ENCODE measurements at regions not wholly inside any gene's neighbourhood (a gene's known extent, or its start where the extent isn't known, plus 50 kb on each side); places are given as distances from the start of the nearest gene placed in this dataset.
"Not testable (repeated sequence)": the region's sequence is repeated elsewhere in the genome, so short reads cannot be mapped to it uniquely, and the experiment has no call there.

DNA sequence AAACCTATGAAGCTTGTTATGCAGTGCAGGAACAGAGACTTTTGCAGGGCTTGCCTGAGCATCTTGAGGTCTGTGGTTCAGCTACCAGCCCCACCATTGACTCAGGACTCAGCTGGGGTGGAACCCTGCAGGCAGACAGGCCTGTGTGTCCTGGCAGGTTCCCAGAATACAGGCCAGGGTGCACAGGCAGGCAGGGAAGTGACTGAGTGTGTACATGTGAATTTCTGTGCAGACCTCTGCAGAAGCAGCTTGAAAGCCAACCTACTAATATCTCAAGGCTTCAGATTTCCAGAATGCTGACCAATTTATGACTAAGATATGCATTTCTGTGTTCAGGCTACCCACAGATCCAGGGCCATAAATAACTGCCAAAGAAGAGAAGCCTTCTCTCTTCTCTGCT lies 254.4 kb downstream of the DLEU7 start:
- no peak for DNase-seq

DNA sequence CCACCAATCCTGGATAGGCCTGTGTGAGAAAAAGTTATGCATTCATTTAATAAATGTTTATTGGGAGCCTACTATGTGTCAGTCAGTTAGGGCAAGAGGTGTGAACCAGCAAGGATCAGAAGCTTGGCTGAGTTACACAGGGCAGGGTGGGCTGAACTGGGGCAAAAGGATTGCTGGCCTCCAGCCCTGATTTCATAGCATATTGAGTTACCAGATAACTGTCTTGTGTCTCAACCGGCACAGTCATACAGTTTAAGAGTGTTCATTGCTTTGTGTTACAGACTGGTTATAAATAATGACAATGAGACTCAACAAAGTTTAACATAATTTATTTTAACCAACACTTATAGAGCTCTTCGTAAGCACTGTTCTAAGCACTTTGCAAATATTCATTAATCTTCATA lies 253.8 kb downstream of the DLEU7 start:
- no peak for DNase-seq

DNA sequence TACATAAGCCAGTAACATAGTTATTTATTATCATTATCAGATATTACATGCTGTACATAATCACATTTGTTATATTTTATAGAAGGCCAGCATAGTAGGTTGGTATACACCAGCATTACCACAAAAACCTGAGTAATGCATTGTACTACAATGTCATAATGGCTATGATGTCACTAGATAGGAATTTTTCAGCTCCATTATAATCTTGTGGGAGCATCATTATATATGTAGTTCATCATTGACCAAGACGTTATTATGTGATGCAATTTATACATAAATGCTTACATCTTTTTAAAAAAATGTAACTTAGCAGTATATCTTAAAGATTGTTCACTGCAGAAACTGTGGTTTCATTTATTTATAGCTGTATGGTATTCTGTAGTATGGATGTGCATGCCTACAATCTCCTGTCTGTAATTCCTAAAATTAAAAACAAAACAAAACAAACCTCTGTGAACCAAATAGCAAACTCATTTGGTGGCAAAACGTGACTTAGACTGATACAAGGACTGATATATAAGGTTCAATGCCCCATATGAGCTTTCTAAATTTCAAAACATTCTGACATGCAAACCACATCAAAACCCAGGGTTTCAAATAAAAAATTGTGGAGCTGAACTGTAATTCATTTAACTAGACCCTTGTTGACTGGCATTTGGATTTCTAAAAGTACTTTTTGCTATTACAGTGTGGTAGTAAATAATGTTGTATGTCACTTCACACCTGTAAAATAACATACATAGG lies 250.9 kb downstream of the DLEU7 start:
- no peak for DNase-seq

DNA sequence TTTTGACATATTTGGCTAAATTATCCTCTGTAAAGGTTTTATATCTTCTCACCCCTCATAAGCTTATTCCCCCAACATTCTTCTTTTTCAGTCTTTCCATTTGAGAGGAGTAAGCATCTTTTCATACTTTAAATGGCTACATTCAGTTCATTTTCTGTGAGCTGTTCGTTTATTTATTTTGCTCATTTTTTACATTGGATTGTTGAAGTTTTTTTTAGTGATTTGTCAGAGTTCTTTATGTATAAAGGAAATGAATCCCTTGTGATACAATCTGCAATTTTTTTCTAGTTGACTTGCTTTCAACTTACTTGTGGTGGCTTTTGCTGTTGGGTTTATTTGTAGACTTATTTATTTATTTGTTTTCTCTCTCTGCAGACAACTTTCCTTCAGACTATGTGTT lies 250.3 kb downstream of the DLEU7 start:
- no peak for DNase-seq

DNA sequence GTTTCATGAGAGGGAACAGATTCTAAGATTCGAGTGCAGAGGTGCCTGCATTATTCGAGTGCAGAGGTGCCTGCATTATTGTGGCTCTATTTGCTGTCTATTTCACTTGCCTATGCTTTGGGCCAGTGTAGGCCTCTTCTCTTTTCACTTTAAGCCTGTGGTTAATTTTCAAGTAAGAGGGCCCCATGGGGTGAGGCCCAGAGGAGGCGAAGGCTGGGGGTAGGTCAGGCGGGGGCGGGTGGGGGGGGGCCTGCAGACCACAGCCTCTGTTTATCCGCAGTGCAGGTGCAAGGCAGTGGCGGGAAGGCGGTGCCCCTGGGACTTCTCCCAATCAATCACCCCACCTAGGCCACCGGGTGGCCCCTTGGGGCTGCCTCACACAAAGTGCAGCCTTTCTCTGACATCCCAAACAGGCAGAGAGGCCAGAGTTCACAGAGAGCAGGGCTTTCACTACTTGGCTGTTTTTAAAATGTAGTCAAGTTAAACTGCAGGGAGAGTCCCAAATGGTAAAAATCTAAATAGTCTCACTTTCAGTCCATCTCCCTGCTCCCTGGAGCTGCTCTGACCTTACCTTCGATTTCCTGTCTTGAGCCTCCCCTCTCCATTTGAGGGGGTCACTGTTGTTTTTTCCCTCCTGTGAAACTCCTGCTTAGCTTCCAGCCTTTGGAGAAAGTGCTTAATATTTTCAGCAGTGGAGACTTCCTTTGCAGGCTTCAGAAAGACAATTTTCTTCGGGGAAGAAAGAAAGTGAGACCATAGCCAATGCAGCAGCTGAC lies 249.0 kb downstream of the DLEU7 start:
- DNase-seq, result no peak

DNA sequence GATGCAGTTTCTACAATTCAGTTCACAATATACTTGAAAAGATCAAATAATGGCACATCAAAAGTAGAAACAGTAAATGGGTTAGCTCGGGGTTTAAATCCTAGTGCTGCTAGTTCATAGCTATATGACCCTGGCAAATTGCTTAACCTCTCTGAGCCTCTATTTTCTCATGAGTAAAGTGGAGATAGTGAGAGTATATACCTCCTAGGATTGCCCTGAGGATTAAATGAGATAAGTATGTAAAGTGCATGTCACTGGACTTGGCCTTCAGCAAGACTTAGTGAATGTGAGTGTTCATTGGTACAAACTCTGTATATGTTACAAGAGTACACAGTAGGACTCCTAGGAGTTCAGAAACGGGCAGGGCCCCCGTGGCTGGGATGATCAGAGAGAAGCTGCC lies 248.3 kb downstream of the DLEU7 start:
- DNase-seq, result no peak

DNA sequence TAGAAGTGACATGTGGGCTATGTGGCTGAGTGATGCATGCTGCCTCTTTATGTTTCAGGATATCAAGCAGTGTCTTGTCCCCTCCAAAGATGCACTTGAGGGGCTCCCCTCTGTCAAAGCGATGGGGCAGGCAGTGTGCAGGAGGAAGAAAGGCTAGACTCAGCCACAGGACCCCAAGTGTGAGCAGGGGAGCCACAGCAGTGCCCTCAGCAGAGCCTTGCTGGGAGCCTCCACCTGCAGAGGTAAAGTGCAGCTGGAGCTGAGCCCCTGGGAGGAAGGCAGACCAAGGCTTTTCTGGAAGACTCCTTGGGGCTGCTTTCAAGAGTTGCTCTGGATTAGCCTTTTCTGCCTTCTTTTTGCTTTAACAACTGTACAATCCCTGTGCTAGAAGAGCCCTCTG lies 247.3 kb downstream of the DLEU7 start:
- DNase-seq, result no peak

DNA sequence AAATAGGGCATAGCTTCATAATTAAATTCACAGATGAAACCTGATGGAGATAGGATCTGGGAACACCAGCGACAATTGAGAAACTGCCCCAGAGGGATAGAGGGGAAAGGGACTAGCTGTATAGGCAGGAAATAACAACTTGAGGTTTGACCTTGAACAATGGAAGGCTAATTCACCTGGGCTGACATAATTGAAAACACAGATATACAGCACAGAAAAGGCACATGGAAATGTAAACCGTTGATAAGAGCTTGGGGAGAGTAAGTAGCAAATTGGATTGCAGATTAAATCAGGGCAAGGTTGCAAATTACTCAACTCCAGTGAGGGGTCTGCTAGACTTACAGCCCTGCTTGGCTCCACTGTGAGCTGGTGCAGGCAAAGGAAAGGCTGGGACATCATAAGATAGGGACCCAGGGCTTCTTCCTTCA lies 246.7 kb downstream of the DLEU7 start:
- DNase-seq, result no peak

DNA sequence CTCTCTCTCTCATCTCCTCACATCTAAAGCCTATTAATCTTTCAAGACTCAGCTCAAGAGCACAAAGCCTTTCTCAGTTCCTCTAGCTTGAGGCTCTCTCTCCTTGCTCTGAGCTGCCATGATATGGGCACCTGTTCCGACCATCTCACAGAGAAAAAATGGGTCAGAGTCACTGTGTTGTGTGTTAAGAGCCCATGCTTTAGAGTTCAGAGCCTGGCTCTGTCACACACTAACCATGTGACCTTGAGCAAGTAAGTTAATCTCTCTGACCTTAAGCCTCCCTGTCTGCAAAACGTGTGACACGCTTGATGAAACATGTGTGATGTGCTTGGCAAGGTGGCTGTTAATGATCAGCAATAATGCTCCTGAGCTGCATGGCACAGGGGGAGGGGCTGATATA lies 245.2 kb downstream of the DLEU7 start:
- DNase-seq, result no peak

DNA sequence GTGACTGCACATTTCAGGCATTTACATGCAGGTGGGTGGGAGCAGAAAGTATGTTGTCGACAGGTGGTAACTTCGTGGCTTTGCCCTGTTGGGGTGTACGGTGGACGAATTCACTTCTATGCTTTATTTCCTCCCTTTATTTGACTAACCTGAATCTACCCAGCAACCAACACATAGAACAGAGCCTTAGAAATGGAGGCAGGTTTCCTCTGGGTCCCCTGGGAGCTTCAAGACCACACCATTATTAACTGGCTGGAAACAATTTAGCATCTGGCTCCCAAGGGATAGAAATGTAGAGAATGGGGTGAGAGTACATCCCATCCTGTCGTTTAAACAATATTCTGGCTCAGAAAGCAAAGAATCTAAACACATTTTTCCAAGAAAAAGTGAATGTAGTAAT lies 244.4 kb downstream of the DLEU7 start:
- DNase-seq, result no peak

DNA sequence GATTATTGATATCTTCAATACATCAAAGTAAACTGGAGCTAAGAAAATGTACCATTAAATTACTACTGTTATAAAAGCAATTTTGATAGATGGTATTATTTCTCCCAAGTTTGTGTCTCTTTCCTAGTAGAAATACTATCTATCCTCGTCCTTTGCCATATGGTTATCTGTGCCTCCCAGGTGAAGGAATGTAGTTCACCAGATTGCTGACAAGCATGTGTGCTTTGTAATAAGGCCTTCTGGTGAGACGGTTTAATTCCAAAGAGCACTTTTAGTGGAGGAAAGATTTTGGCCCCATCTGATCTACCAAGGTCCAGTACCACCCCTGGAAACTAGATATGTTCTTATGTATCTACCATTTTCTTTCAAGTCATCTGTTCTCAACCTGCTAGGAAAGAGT lies 243.6 kb downstream of the DLEU7 start:
- DNase-seq, result no peak

DNA sequence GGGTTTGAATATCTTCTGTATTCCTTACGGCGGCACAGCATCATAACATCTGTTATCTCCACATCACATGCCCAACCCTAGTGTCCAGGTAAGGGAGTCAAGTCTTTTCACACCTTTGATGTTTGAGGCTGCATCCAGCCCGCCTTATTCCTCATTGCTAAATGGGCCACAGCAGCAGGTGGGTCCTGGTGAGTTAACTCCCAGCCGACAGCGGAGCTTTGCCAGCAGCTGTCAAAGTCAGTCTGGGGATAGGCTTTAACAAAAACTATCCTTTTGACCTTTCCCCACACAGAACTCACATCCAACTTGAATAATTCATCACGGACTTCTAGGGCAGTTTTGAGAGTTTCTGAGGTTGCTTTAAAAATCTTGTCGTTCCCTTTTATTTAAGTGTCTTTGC lies 235.1 kb downstream of the DLEU7 start:
- no peak for DNase-seq

DNA sequence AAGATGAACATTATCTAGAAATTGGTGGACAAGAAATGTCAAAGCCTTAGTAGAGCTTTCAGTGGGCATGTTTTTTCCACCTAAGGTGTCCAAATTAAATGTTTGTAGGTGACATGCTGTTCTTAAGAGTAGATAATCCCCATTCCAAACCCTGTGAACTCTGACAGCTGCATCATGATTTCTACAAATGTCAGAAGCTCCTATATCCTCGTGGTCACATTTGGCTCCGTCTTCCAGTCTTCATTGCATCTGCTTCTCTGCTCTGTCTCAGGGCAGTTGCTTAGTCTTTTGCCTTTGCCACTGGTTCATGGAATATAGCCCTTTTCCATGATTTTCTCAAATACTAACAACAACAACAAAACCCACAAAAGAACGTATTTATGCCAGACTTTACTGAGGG lies 234.5 kb downstream of the DLEU7 start:
- no peak for DNase-seq

DNA sequence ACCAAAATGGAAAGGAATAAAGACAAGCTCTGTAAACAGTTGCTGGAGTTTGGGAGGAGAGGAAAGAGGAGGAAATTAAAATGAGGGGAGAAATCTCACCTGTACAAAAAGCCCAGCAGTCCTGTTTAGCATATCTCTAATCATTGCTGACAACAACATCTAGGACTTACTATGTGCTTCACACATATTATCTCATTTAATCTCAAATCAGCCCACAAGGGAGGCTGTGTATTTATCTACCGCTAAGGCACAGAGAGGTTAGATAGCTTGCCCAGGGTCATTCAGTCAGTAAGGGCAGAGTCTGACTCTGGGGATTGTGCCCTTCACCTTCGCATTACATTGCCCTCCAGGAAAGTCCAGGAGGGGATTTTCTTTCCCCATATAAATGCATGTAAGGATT lies 233.3 kb downstream of the DLEU7 start:
- no peak for DNase-seq

DNA sequence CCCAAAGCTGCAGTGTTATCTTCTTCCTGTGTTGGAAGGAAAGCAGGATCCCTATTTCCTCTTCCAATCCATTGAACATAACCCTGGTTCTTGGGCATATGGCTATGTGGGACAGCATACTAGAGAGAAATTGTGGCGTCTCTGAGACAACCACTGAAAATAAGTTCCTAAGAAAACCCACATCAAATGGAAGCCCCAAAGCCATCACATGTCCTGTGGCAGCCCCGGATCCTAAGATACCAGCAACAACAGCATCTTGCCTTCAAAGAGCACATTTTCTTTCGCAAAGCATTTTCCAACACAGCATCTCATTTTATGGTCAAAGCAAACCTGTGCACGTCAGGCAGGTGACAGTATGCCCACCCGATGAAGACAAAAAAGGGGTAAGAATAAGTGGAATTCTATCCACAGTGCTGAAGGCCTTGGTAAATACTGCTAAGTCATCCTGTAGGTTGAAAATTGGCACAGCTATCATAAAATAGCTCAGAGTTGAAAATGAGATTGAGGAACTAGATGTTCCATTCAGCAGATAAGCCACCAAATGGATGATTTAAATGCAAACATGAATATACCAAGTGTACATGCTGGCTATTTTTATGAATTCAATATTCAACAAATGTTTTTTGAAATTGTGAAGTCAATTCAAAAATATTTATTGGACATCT lies 232.2 kb downstream of the DLEU7 start:
- no peak for DNase-seq

DNA sequence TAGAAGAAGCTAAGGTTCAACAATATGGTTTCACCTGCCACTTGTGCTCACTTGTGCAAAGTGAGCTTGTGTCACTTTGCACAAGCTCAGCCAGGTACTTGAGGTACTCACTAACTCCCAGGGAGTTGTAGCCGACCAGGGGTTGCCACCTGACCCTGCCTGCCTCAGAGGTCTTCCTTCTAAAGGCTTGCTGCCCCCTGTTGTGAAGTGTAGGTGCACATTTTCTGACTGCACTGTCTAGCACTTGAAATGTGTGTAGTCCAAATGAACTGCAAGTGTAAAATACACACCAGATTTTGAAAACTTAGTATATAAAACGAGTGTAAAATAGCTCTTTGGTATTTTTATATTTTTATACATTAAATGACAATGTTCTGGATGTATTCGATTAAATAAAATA lies 230.8 kb downstream of the DLEU7 start:
- DNase-seq, result no peak

DNA sequence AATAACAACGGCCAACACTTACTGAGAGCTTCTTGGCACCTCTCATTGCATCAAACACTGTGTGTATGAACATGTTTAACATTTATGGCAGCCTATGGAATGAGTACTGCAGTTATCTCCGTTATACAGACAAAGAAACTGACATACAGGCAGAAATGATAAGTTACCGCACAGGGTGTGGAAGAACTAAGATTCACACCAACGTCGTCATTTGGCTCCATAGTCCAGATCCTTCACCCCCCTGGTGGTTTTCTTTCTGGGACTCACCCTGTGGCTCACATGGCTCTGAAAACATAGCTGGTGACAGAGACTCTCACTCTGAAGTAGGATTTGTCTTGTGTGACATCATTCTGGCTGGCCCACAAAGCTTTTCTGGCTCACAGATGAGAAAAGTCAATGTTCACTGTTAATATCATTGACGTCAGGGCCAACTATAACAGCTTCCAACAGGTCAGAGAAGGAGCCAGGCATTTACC lies 230.1 kb downstream of the DLEU7 start:
- DNase-seq, result no peak

DNA sequence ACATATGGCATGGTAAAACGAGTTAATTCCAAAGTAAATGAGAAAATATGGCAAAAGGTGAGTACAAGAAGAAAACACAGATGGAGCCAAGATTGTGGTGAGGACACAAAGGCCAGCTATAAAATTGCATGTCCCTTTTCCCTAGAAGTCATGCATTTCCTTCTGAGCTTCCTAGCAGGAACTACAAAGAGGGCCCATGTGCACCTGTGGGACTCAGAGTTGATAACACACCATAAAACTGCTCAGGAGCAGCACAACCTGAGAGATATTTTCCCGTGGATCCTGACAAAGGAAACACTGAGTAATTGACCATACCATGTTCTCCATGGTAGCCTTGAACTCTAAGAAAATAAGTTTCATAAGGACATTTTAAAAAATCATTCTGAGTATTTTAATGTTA lies 228.3 kb downstream of the DLEU7 start:
- DNase-seq, result no peak

DNA sequence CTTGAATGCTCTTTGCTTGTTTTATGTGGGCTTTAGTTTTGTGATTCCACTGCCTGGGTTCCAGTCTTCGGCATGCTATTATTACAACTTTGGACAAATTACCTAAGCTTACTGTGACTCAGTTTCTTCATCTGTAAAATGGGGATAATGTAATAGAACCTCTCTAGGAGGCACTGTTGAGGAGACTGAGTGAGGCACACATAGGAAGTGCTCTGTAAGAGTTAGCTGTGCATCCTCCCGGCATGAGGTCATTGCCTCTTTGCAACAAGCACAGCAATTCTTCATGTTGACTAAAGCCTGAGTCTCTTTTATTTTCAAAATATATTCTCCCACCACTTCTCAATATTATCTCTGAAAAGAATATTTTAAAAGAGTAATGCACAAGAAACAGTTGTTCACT lies 227.4 kb downstream of the DLEU7 start:
- no peak for DNase-seq

DNA sequence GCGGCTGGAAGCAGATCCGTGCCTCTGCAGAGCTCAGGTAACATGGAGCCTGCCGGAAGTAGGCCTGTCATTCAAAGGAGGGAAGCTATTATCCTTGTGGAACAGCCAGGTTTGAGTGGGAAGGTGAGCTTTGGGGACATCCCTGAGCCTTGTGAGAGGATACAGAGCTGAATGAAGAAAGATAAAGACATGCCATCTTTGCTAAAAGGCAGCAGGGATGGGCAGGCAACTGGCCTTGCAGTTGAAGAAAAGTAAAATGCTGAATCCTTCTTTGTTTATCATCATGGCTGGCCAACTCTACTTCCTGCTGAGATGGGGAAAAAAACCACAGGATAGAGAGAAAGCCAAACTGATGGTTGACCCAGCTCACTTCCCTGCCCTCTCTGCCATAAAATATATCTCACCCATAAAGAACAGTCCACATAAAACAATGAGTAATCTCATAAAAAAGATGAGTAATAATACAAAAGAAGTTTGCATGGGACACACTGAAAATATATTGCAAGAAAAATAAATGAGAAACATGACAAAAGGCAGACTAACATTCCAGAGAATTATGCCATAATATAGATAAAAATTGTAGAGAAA lies 226.3 kb downstream of the DLEU7 start:
- no peak for DNase-seq

DNA sequence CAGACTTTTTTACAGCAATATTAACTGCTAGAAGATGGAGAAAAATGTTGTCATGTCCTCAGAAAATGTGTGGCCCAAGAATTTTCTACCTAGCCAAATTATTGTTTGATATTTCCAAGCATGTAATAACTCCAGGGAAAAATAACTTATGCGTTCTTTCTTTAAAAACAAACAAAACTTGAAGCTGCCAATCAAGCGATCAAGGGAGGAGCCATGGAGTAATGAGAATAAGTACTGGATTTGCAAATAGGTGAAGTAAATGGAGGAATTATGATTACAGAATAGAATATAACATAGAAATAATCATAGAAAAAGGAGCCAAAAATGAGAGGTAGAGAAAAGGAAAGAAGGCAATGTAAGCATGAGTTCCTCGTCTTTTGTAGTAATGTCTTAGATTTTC lies 225.3 kb downstream of the DLEU7 start:
- no peak for DNase-seq

DNA sequence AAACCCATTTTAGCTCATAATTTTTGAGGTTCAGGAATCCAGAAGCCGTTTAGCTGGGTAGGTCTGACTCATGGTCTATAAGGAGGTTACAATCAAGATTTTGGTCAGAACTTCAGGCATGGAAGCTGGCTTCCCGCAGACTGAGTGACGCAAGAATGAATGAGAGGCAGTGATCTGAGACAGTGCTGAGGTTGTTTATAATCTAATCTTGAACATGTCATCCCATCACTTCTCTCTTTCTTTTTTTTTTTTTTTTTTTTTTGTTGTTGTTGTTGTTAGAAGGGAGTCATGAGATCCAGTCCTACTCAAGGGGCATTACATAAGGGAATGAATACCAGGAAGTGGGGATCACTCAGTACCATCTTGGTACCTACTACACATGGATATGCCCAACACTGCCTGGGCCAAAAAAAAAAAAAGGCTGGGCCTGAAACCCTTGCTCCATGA lies 217.4 kb downstream of the DLEU7 start:
- no peak for DNase-seq

DNA sequence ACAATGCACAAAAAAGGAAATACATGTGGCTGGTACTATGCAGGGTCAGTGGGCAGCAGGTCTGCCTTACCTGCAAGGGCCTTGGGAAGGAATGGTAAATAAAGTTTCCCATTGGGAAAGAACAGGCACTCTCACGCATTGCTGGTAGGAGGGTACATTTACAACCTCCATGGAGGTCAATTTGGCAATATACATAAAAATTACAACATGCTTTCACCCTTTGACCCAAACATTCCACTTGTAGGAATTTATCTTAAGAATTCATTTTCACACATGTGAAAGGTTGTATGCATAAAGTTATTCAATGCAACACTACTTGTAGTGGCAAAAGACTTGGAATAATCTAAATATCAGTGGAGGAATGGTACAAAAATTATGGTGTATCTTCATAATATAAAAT lies 216.4 kb downstream of the DLEU7 start:
- DNase-seq, result no peak

DNA sequence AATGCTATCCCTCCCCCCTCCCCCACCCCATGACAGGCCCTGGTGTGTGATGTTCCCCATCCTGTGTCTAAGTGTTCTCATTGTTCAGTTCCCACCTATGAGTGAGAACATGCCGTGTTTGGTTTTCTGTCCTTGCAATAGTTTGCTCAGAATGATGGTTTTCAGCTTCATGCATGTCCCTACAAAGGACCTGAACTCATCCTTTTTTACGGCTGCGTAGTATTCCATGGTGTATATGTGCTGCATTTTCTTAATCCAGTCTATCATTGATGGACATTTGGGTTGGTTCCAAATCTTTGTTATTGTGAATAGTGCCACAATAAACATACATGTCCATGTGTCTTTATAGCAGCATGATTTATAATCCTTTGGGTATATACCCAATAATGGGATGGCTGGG lies 215.0 kb downstream of the DLEU7 start:
- DNase-seq, result not testable (repeated sequence)

Measured in islet precursor cell (in vitro differentiated cells).